A549 (cell line): ENCODE measurements at regions not wholly inside any gene's neighbourhood (a gene's known extent, or its start where the extent isn't known, plus 50 kb on each side); places are given as distances from the start of the nearest gene placed in this dataset.

ENCODE experiments used
- ATAC-seq, 2 experiments: fragments of 200-7000 bp in 1 of 2; fragments of >200 bp in 1 of 2; cut with Nextera tagmentation in 1 of 2; cut with Tn5 transposase in 1 of 2; 3 replicates each; pipeline versions ENCODE4 v1.8.0 to v1.9.1; 2018 to 2020; ENCODE audit warnings: mild to moderate bottlenecking in 1 of 2, moderate library complexity in 1 of 2
- CTCF ChIA-PET: fragments of 300-600 bp; sonication (Branson Sonifier 250); formaldehyde crosslinking; extraction: SDS; loops from one replicate; lab custom pipeline; 2021; ENCODE audit warnings: antibody characterized with exemption, inconsistent platforms; lab: Yijun Ruan, JAX
- POLR2A ChIA-PET: fragments of 350-600 bp; formaldehyde crosslinking; extraction: SDS; loops from one replicate; lab custom pipeline; 2021; ENCODE audit warnings: antibody characterized with exemption, inconsistent platforms; lab: Yijun Ruan, JAX
- DNase-seq, 2 experiments: peaks; one replicate each; pipeline versions ENCODE4 v3.0.0 to v3.0.0-alpha.2; 2011 to 2016; ENCODE audit warnings: low read depth in 1 of 2, low spot score in 1 of 2
- FAIRE-seq: peaks from 2 replicates; lab custom pipeline; 2011; peaks lifted over from hg19 to GRCh38; lab: Jason Lieb, UNC
- H3K27ac ChIP-seq, 2 experiments: fragments of >200 bp; sonication (Bioruptor Twin); formaldehyde crosslinking; 3 replicates each; pipeline ENCODE4 v1.5.1; 2016 to 2017
- H3K4me1 ChIP-seq: fragments of >200 bp; sonication (Bioruptor Twin); formaldehyde crosslinking; 3 replicates; pipeline ENCODE4 v1.6.1; 2016
- H3K4me2 ChIP-seq: fragments of >200 bp; sonication (Bioruptor Twin); formaldehyde crosslinking; 3 replicates; pipeline ENCODE4 v1.6.1; 2016
- H3K4me3 ChIP-seq: fragments of >200 bp; sonication (Bioruptor Twin); formaldehyde crosslinking; 3 replicates; pipeline ENCODE4 v1.5.1; 2016
- H3K9me3 ChIP-seq: fragments of >200 bp; sonication (Bioruptor Twin); formaldehyde crosslinking; 3 replicates; pipeline ENCODE4 v1.6.1; 2016
- BHLHE40 ChIP-seq: IDR thresholded peaks from 2 replicates; pipeline ENCODE4 v1.6.1; 2012; ENCODE audit warnings: low read depth, low read length, inconsistent platforms
- CHD2 ChIP-seq: fragments of 150-350 bp; IDR thresholded peaks from 2 replicates; pipeline ENCODE4 v1.6.1; 2014; ENCODE audit warnings: low read length; ENCODE audit not compliant: partially characterized antibody
- EHF ChIP-seq: fragments of 250-450 bp; sonication (Bioruptor Pico); IDR thresholded peaks from 2 replicates; pipeline ENCODE4 v1.5.0; 2020; ENCODE audit warnings: mild to moderate bottlenecking
- EHMT2 ChIP-seq: fragments of 200-600 bp; sonication (generic); IDR thresholded peaks from 2 replicates; pipeline ENCODE4 v1.6.1; 2016; ENCODE audit warnings: antibody characterized with exemption, low read depth, mild to moderate bottlenecking, moderate library complexity
- ESRRA ChIP-seq: fragments of 150-350 bp; IDR thresholded peaks from 2 replicates; pipeline ENCODE4 v1.6.1; 2014; ENCODE audit warnings: mild to moderate bottlenecking, low read length, borderline replicate concordance
- GATA3 ChIP-seq: IDR thresholded peaks from 2 replicates; pipeline ENCODE4 v1.6.1; 2012; ENCODE audit warnings: borderline replicate concordance
- KDM5A ChIP-seq: fragments of 200-600 bp; sonication (generic); IDR thresholded peaks from 2 replicates; pipeline ENCODE4 v1.6.1; 2016; ENCODE audit warnings: antibody characterized with exemption, mild to moderate bottlenecking
- MYC ChIP-seq: IDR thresholded peaks from 2 replicates; pipeline ENCODE4 v1.6.1; 2012; ENCODE audit warnings: mild to moderate bottlenecking, inconsistent platforms, low read length, improper control_type of control experiment, borderline replicate concordance
- NR3C1 ChIP-seq: fragments of >200 bp; sonication (Bioruptor Twin); formaldehyde crosslinking; IDR thresholded peaks from 3 replicates; pipeline ENCODE4 v1.6.1; 2017
- PHF8 ChIP-seq: fragments of 200-600 bp; sonication (generic); IDR thresholded peaks from 2 replicates; pipeline ENCODE4 v1.6.1; 2016; ENCODE audit warnings: low read depth, mild to moderate bottlenecking, antibody characterized with exemption, moderate library complexity, borderline replicate concordance
- RARB ChIP-seq: fragments of 250-450 bp; sonication (Bioruptor Pico); IDR thresholded peaks from 2 replicates; pipeline ENCODE4 v1.8.0; 2021; ENCODE audit warnings: mild to moderate bottlenecking, moderate library complexity
- RCOR1 ChIP-seq: fragments of 150-350 bp; IDR thresholded peaks from 2 replicates; pipeline ENCODE4 v1.6.1; 2014; ENCODE audit warnings: antibody characterized with exemption, low read length, low read depth
- RFX5 ChIP-seq: fragments of 450-650 bp; IDR thresholded peaks from 2 replicates; pipeline ENCODE4 v1.7.1; 2014; ENCODE audit warnings: antibody characterized with exemption, mild to moderate bottlenecking, moderate library complexity
- SMC3 ChIP-seq: fragments of >200 bp; sonication (Bioruptor Twin); formaldehyde crosslinking; IDR thresholded peaks from 3 replicates; pipeline ENCODE4 v1.6.1; 2018; ENCODE audit warnings: inconsistent platforms
- SREBF2 ChIP-seq: fragments of 450-650 bp; IDR thresholded peaks from 2 replicates; pipeline ENCODE4 v1.6.1; 2014; ENCODE audit warnings: mild to moderate bottlenecking, moderate library complexity
- TP53 ChIP-seq: fragments of 250-450 bp; sonication (Bioruptor Pico); IDR thresholded peaks from 2 replicates; pipeline ENCODE4 v1.5.0; 2021; ENCODE audit warnings: mild to moderate bottlenecking, moderate library complexity
- WGBS: methylation state at CpG from one replicate; pipeline ENCODE4 v1.1.6; 2017; ENCODE audit errors: missing lambda C conversion rate; 5-methylcytosine and 5-hydroxymethylcytosine counted together
- TF ChIP-seq, protein P1 (sequence below): fragments of >200 bp; sonication (Bioruptor Twin); formaldehyde crosslinking; IDR thresholded peaks from 3 replicates; pipeline ENCODE4 v1.5.1; 2016
- TF ChIP-seq, protein P2 (sequence below): fragments of 200-600 bp; sonication (generic); IDR thresholded peaks from 2 replicates; pipeline ENCODE4 v1.6.1; 2016; ENCODE audit warnings: antibody characterized with exemption, mild to moderate bottlenecking, moderate library complexity
- TF ChIP-seq, protein P3 (sequence below): IDR thresholded peaks from 2 replicates; pipeline ENCODE4 v1.6.1; 2012; ENCODE audit warnings: low read depth, borderline replicate concordance
- TF ChIP-seq, protein P4 (sequence below): fragments of 150-350 bp; IDR thresholded peaks from 2 replicates; pipeline ENCODE4 v1.6.1; 2014; ENCODE audit warnings: low read depth, mild to moderate bottlenecking, low read length
- TF ChIP-seq, protein P5 (sequence below): IDR thresholded peaks from 2 replicates; pipeline ENCODE4 v1.6.1; 2012
- TF ChIP-seq, protein P6 (sequence below): fragments of 250-450 bp; sonication (Bioruptor Pico); IDR thresholded peaks from 2 replicates; pipeline ENCODE4 v1.5.0; 2020; ENCODE audit warnings: low read depth, mild to moderate bottlenecking, moderate library complexity

DNA sequence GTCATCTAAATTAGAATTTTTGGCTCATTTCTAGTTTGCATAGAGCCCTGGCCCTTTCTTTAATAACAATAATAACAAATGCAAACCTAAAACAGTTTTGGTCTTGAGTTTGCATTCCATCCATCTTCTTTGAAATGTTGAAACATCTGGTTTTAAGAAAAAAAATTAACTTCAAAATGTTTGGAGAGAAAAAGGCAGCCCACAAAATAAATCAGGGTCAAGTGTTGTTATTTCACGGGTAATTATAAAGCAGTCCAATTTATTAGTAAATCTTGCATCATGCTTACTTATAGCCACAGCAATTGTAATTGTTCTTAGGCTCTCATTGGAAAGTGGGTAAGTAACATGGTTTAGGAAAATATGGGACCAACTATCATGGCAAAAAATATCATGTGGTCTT lies 247.0 kb upstream of the MEF2C start:
- ChIA-PET CTCF (no interaction called here), POLR2A (no interaction called here)
- DNase-seq: no peak
- H3K9me3 ChIP-seq: no peaks in the 10 kb centered on the region
- 0% methylated on average over 1 of the region's 1 CpG for WGBS
- FAIRE-seq: no peak
- H3K4me1 ChIP-seq: no peaks in the 10 kb centered on the region
- no peak overlapping the region for H3K4me3 ChIP-seq
- H3K4me2 ChIP-seq: no peak overlapping the region
- no peak for TF ChIP-seq BHLHE40
- TF ChIP-seq RARB (CRISPR knock-in tag): no peak
- TF ChIP-seq SMC3: no peak
- TF ChIP-seq, protein P1, sequence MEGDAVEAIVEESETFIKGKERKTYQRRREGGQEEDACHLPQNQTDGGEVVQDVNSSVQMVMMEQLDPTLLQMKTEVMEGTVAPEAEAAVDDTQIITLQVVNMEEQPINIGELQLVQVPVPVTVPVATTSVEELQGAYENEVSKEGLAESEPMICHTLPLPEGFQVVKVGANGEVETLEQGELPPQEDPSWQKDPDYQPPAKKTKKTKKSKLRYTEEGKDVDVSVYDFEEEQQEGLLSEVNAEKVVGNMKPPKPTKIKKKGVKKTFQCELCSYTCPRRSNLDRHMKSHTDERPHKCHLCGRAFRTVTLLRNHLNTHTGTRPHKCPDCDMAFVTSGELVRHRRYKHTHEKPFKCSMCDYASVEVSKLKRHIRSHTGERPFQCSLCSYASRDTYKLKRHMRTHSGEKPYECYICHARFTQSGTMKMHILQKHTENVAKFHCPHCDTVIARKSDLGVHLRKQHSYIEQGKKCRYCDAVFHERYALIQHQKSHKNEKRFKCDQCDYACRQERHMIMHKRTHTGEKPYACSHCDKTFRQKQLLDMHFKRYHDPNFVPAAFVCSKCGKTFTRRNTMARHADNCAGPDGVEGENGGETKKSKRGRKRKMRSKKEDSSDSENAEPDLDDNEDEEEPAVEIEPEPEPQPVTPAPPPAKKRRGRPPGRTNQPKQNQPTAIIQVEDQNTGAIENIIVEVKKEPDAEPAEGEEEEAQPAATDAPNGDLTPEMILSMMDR: no peak
- no peak for ATAC-seq
- H3K27ac ChIP-seq: no peak overlapping the region

DNA sequence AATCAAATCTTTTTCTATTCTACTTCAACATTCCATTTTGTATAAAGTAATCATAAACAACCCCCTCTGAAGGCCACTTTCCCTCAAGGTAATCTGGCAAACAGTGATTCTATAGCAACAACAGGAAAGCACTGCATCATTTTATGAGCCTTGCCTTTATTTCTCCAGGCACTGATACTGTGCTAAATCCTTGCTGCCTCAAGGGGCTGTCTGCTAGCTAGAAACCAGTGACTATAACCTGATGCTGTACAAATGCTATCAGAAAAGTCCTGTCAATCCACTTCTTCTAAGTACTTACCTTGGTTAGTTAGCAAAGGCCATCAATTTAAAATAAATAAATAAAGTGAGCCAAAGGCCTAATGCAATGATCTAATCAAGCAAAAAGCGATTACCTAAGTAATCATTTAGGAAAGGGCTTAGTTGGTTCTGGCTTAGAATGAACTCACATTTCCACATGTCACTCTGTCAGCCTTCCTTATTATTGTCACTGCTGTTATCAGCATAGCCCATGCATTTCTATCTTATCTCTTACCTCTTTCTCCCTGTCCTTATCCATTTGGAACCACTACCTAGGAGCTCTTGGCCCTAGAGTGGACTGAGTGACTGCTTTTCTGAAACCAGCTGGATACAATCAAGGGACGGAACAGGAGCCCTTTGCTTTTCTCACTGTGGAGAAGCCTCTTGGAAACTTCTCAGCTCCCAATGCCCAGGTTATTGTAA lies 246.1 kb upstream of the MEF2C start:
- CTCF ChIA-PET: no interaction called here
- Histone ChIP-seq H3K4me3 (no peak overlapping the region), H3K9me3 (no peaks in the 10 kb centered on the region), H3K4me1 (no peaks in the 10 kb centered on the region), H3K27ac (no peak overlapping the region), H3K4me2 (no peak overlapping the region)
- POLR2A ChIA-PET: no interaction called here
- ATAC-seq: no peak
- FAIRE-seq: no peak
- TF ChIP-seq RCOR1 (no peak), EHF (no peak), EHMT2 (no peak), NR3C1 (no peak)
- TF ChIP-seq, protein P2, sequence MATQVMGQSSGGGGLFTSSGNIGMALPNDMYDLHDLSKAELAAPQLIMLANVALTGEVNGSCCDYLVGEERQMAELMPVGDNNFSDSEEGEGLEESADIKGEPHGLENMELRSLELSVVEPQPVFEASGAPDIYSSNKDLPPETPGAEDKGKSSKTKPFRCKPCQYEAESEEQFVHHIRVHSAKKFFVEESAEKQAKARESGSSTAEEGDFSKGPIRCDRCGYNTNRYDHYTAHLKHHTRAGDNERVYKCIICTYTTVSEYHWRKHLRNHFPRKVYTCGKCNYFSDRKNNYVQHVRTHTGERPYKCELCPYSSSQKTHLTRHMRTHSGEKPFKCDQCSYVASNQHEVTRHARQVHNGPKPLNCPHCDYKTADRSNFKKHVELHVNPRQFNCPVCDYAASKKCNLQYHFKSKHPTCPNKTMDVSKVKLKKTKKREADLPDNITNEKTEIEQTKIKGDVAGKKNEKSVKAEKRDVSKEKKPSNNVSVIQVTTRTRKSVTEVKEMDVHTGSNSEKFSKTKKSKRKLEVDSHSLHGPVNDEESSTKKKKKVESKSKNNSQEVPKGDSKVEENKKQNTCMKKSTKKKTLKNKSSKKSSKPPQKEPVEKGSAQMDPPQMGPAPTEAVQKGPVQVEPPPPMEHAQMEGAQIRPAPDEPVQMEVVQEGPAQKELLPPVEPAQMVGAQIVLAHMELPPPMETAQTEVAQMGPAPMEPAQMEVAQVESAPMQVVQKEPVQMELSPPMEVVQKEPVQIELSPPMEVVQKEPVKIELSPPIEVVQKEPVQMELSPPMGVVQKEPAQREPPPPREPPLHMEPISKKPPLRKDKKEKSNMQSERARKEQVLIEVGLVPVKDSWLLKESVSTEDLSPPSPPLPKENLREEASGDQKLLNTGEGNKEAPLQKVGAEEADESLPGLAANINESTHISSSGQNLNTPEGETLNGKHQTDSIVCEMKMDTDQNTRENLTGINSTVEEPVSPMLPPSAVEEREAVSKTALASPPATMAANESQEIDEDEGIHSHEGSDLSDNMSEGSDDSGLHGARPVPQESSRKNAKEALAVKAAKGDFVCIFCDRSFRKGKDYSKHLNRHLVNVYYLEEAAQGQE: no peak
- TF ChIP-seq, protein P3, sequence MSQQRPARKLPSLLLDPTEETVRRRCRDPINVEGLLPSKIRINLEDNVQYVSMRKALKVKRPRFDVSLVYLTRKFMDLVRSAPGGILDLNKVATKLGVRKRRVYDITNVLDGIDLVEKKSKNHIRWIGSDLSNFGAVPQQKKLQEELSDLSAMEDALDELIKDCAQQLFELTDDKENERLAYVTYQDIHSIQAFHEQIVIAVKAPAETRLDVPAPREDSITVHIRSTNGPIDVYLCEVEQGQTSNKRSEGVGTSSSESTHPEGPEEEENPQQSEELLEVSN: no peak
- TF ChIP-seq, protein P1: no peak
- DNase-seq: no peak
- 8% methylated on average over 2 of the region's 2 CpGs for whole genome bisulfite sequencing

DNA sequence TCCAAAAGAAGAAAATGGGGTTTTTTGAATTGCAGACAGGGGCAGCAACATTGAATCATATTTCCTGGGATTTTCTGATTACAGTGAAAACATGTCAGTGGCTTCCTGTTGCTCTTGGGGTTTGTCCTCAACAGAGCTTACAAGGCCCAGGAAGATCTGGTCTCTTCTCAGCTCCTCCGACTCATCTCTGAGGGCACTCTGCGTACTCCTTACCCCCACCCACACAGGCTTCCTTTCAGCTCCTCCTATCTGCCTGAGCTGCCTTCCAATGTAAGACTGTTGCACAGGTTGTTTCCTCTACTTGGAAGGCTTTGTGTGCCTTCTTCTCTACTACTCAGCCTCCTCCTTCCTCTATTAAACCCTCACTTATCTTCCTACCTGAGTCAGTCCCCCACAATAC lies 245.1 kb upstream of the MEF2C start:
- no peak overlapping the region for H3K4me3 ChIP-seq
- no peak overlapping the region for H3K27ac ChIP-seq
- no peak overlapping the region for H3K4me2 ChIP-seq
- WGBS: 0% methylated on average over 2 of the region's 2 CpGs
- no peaks in the 10 kb centered on the region for H3K4me1 ChIP-seq
- FAIRE-seq (no peak), DNase-seq (no peak), ATAC-seq (no peak)
- no peaks in the 10 kb centered on the region for H3K9me3 ChIP-seq
- ChIA-PET POLR2A (no interaction called here), CTCF (no interaction called here)
- TF ChIP-seq, protein P4, sequence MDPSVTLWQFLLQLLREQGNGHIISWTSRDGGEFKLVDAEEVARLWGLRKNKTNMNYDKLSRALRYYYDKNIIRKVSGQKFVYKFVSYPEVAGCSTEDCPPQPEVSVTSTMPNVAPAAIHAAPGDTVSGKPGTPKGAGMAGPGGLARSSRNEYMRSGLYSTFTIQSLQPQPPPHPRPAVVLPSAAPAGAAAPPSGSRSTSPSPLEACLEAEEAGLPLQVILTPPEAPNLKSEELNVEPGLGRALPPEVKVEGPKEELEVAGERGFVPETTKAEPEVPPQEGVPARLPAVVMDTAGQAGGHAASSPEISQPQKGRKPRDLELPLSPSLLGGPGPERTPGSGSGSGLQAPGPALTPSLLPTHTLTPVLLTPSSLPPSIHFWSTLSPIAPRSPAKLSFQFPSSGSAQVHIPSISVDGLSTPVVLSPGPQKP: no peak
- TF ChIP-seq KDM5A: no peak
- TF ChIP-seq, protein P5, sequence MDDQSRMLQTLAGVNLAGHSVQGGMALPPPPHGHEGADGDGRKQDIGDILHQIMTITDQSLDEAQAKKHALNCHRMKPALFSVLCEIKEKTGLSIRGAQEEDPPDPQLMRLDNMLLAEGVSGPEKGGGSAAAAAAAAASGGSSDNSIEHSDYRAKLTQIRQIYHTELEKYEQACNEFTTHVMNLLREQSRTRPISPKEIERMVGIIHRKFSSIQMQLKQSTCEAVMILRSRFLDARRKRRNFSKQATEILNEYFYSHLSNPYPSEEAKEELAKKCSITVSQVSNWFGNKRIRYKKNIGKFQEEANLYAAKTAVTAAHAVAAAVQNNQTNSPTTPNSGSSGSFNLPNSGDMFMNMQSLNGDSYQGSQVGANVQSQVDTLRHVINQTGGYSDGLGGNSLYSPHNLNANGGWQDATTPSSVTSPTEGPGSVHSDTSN: no peak
- no peak for TF ChIP-seq CHD2
- no peak for TF ChIP-seq SREBF2
- TF ChIP-seq, protein P6, sequence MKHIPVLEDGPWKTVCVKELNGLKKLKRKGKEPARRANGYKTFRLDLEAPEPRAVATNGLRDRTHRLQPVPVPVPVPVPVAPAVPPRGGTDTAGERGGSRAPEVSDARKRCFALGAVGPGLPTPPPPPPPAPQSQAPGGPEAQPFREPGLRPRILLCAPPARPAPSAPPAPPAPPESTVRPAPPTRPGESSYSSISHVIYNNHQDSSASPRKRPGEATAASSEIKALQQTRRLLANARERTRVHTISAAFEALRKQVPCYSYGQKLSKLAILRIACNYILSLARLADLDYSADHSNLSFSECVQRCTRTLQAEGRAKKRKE (CRISPR knock-in tag): no peak
- no peak for TF ChIP-seq GATA3
- TF ChIP-seq TP53 (CRISPR knock-in tag): no peak
- TF ChIP-seq ESRRA: no peak
- no peak for TF ChIP-seq SMC3
- TF ChIP-seq MYC: no peak
- no peak for TF ChIP-seq PHF8
- TF ChIP-seq RFX5: no peak
